Esophagus squamous epithelium (tissue), 5 donors: ENCODE measurements at regions not wholly inside any gene's neighbourhood (a gene's known extent, or its start where the extent isn't known, plus 50 kb on each side); places are given as distances from the start of the nearest gene placed in this dataset.

Experiments
- DNase-seq: peaks from one replicate; lab custom pipeline; 2025; lab: John Stamatoyannopoulos, UW
- H3K27ac ChIP-seq, 4 donors: fragments of 200-600 bp; sonication (generic); one replicate each; pipeline ENCODE4 v1.5.1; 2016 to 2019; ENCODE audit warnings: mild to moderate bottlenecking in 1 of 4
- H3K27me3 ChIP-seq, 4 donors: fragments of 200-600 bp; sonication (generic); 1 replicate in 3 of 4; 2 replicates in 1 of 4; pipeline versions ENCODE4 v1.5.1 to v1.6.0; 2017 to 2021; ENCODE audit warnings: antibody characterized with exemption in 1 of 4
- H3K36me3 ChIP-seq, 3 donors: fragments of 200-600 bp; sonication (generic); one replicate each; pipeline ENCODE4 v1.5.1; 2016 to 2019
- H3K4me1 ChIP-seq, 3 donors: fragments of 200-600 bp; sonication (generic); one replicate each; pipeline ENCODE4 v1.5.1; 2017 to 2019
- H3K4me3 ChIP-seq, 4 donors: fragments of 200-600 bp; sonication (generic); 1 replicate in 3 of 4; 2 replicates in 1 of 4; pipeline ENCODE4 v1.5.1; 2016 to 2019; ENCODE audit warnings: mild to moderate bottlenecking in 2 of 4, moderate library complexity in 1 of 4
- H3K9me3 ChIP-seq, 3 donors: fragments of 200-600 bp; sonication (generic); one replicate each; pipeline ENCODE4 v1.5.1; 2016 to 2019
- POLR2A ChIP-seq, 4 donors: fragments of 450-650 bp; IDR thresholded peaks; one replicate each; pipeline ENCODE4 v1.6.1; 2017; ENCODE audit warnings: antibody characterized with exemption in 4 of 4, mild to moderate bottlenecking in 4 of 4, moderate library complexity in 3 of 4
- WGBS, 2 donors: methylation state at CpG; one replicate each; pipeline ENCODE4 v1.1.5; 2018; 5-methylcytosine and 5-hydroxymethylcytosine counted together
- intact Hi-C: fragments of 100-400 bp; cut with DNase I; formaldehyde crosslinking; loops from one replicate; pipeline ENCODE4 v1.15.0; 2022
- TF ChIP-seq, protein P1 (sequence below), 6 experiments: fragments of 450-650 bp in 4 of 6; fragments of 200-600 bp in 2 of 6; sonication (generic) in 2 of 6; IDR thresholded peaks; one replicate each; pipeline ENCODE4 v1.5.1; 2016 to 2019; ENCODE audit warnings: antibody characterized with exemption in 6 of 6, mild to moderate bottlenecking in 4 of 6, moderate library complexity in 4 of 6
- donor health status: DM: yes; HTN: yes; CAD: no.

DNA sequence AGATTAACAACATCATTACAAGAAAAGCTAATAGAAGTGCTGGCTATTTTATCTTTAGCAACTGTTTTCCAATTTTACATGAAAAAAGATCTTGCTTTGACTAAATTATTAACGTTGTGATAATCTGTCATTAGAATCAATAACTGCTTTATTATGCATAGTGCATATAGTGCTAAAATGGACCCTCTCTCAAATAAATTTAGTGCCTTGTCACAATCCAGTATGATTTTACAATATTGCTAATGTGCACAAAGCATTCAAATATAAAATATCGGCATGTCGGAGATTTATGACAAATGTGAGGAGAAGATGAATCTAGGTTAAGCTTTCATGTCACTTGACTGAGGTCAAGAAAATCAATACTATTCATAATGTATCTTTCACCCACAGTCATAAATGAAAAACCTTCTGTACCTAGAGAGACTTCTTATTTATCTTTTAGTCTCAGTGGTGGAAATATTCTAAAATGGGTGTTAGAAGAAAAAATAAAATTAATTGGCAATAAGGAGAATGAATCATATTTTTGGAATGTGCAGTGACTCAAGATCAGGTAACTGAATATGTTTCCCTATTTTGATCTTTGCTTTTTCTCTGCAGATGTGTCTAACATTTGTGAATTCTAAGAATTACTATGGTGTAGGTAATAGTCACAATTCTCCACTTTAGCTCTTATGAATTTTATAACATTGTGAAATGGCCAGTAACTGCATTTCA is 672.9 kb upstream of the GRAMD2B start:
- intact Hi-C loops, result no loop called here
- TF ChIP-seq, protein P1, sequence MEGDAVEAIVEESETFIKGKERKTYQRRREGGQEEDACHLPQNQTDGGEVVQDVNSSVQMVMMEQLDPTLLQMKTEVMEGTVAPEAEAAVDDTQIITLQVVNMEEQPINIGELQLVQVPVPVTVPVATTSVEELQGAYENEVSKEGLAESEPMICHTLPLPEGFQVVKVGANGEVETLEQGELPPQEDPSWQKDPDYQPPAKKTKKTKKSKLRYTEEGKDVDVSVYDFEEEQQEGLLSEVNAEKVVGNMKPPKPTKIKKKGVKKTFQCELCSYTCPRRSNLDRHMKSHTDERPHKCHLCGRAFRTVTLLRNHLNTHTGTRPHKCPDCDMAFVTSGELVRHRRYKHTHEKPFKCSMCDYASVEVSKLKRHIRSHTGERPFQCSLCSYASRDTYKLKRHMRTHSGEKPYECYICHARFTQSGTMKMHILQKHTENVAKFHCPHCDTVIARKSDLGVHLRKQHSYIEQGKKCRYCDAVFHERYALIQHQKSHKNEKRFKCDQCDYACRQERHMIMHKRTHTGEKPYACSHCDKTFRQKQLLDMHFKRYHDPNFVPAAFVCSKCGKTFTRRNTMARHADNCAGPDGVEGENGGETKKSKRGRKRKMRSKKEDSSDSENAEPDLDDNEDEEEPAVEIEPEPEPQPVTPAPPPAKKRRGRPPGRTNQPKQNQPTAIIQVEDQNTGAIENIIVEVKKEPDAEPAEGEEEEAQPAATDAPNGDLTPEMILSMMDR (IDR thresholded peaks at IDR 0.05), result no peak
- no peak for TF ChIP-seq POLR2A (IDR thresholded peaks at IDR 0.05)
- H3K27me3 ChIP-seq, result no peaks in the 10 kb centered on the region
- no peak overlapping the region for H3K4me3 ChIP-seq
- H3K36me3 ChIP-seq, result no peaks in the 10 kb centered on the region
- no peaks in the 10 kb centered on the region for H3K4me1 ChIP-seq
- no peak overlapping the region for H3K27ac ChIP-seq
- no peaks in the 10 kb centered on the region for H3K9me3 ChIP-seq
- DNase-seq, result no peak
- 79 to 90% methylated on average over 3 of the region's 3 CpGs for WGBS, 2 donors

DNA sequence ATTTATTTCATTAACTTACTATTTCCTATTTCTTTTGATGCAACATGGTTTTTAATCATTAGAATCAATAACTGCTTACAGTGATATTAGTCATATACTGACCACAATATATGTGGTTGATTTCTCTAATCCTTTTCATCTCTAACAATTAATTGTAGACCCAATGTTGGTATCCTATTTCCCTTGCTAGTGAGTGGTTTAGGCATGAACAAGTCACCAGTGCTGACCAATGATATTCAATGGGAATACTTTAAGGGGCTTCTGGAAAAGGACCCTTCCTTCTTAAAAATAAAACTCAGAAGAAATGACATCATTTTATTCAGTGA is 672.4 kb upstream of the GRAMD2B start:
- H3K9me3 ChIP-seq, result no peaks in the 10 kb centered on the region
- no peaks in the 10 kb centered on the region for H3K4me1 ChIP-seq
- H3K27me3 ChIP-seq, result no peaks in the 10 kb centered on the region
- H3K27ac ChIP-seq, result no peak overlapping the region
- H3K36me3 ChIP-seq, result no peaks in the 10 kb centered on the region
- intact Hi-C loops, result no loop called here
- H3K4me3 ChIP-seq, result no peak overlapping the region
- no peak for DNase-seq
- TF ChIP-seq POLR2A (IDR thresholded peaks at IDR 0.05), result no peak
- TF ChIP-seq, protein P1 (IDR thresholded peaks at IDR 0.05), result no peak

DNA sequence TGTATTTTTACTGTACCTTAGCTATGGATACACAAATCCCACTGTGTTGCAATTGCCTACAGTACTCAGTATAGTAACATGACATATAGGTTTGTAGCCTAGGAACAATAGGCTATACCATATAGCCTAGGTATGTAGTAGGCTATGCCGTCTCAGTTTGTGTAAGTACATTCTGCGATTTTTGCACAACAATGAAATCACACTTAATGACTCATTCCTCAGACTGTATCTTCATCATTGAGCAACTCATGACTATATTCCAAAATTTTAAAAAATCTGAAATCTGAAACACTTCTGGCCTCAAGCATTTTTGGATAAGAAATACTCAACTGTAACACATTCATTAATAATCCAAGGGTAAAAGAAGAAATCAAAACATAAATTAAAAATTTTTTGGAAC is 666.8 kb upstream of the GRAMD2B start:
- no peak overlapping the region for H3K27ac ChIP-seq
- no peaks in the 10 kb centered on the region for H3K27me3 ChIP-seq
- no peaks in the 10 kb centered on the region for H3K4me1 ChIP-seq
- no peak overlapping the region for H3K4me3 ChIP-seq
- no peaks in the 10 kb centered on the region for H3K9me3 ChIP-seq
- WGBS, 2 donors, result 51 to 72% methylated on average over 2 of the region's 2 CpGs
- intact Hi-C loops, result no loop called here
- no peak for TF ChIP-seq POLR2A (IDR thresholded peaks at IDR 0.05)
- TF ChIP-seq, protein P1 (IDR thresholded peaks at IDR 0.05), result no peak
- DNase-seq, result no peak
- H3K36me3 ChIP-seq, result no peaks in the 10 kb centered on the region

DNA sequence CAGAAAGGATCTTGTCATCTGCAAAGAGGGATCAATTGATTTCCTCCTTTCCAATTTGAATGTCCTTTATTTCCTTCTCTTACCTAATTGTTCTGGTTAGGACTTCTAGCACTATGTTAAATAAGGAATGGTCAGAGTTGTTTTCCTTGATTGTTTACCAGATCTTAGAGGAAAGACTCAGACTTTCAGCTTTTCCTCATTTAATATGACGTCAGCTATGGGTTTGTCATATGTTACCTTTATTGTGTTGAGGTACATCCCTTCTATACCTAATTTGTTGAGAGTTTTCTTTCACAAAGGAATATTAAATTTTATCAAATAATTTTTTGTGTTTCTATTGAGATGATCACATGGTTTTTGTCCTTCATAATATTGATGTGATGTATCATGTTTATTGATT is 656.5 kb upstream of the GRAMD2B start:
- Histone ChIP-seq H3K27ac (no peak overlapping the region), H3K9me3 (no peaks in the 10 kb centered on the region), H3K27me3 (no peaks in the 10 kb centered on the region), H3K4me1 (no peaks in the 10 kb centered on the region), H3K36me3 (no peaks in the 10 kb centered on the region), H3K4me3 (no peak overlapping the region)
- 89 to 90% methylated on average over 1 of the region's 1 CpG for WGBS, 2 donors
- intact Hi-C loops, result no loop called here
- DNase-seq, result no peak
- no peak for TF ChIP-seq POLR2A (IDR thresholded peaks at IDR 0.05)
- TF ChIP-seq, protein P1 (IDR thresholded peaks at IDR 0.05), result no peak

DNA sequence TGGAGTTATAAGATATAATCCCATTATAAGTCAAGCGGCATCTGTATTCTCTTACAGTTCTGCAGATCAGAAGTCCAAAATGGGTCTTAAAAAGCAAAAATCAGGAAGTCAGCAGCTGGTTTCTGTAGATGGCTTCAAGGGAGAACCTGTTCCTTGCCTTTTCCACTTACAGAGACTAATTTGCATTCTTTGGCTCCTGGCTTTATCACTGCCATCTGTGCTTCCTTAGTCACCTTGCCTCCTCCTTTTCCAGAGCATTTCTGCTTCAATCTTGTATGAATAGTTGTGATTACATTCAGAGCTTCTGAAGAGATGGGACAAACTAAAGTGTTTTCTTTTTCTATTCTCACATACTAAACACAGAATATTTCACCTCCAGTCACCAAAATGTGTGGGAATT is 647.3 kb upstream of the GRAMD2B start:
- WGBS, 2 donors, result 95 to 100% methylated on average over 1 of the region's 1 CpG
- no peak for TF ChIP-seq POLR2A (IDR thresholded peaks at IDR 0.05)
- TF ChIP-seq, protein P1 (IDR thresholded peaks at IDR 0.05), result no peak
- intact Hi-C loops, result no loop called here

More for the DNA sequence above, 647.3 kb upstream of the GRAMD2B start:
- Histone ChIP-seq H3K4me1 (no peaks in the 10 kb centered on the region), H3K36me3 (no peaks in the 10 kb centered on the region), H3K9me3 (no peaks in the 10 kb centered on the region), H3K27ac (no peak overlapping the region), H3K27me3 (no peaks in the 10 kb centered on the region), H3K4me3 (no peak overlapping the region)
- no peak for DNase-seq
